CD4-positive, alpha-beta T cell treated with Interleukin-2 at 100 ng/mL for 4 hours (primary cell): ENCODE measurements at regions not wholly inside any gene's neighbourhood (a gene's known extent, or its start where the extent isn't known, plus 50 kb on each side); places are given as distances from the start of the nearest gene placed in this dataset.
"Not testable (repeated sequence)": the region's sequence is repeated elsewhere in the genome, so short reads cannot be mapped to it uniquely, and the experiment has no call there.

Experiments
- DNase-seq: peaks from one replicate; pipeline ENCODE4 v3.0.0-alpha.2; 2020; ENCODE audit warnings: low spot score

- DNase-seq, result no peak
Observed at GRCh38 chr1:59179673-59180072, 117.2 kb upstream of the FGGY start.

DNA sequence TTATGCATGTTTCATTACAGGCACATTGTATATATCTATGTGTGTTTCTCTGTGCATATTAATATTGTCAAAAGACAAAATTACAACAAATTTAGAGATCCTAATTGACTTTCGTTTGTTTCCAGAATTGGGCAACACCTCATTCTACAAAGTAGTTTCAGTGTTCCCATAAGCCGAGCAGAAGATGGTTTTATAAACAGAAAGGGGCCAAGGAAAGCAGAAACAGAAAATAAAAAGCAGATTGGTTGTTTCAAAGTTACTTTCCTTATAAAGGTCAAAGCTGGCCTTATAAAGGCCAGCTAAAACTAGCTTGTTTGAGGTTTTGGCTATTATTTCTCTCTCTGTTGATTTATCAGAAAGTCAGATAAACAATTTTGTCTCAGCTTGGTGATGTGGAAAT is 116.2 kb upstream of the FGGY start:
- no peak for DNase-seq

GRCh38 chr1:59183749-59184317 is 113.1 kb upstream of the FGGY start:
- no peak for DNase-seq

GRCh38 chr1:59184365-59184905 is 112.5 kb upstream of the FGGY start:
- no peak for DNase-seq

GRCh38 chr1:59185163-59185860 is 111.6 kb upstream of the FGGY start:
- DNase-seq, result no peak

DNA sequence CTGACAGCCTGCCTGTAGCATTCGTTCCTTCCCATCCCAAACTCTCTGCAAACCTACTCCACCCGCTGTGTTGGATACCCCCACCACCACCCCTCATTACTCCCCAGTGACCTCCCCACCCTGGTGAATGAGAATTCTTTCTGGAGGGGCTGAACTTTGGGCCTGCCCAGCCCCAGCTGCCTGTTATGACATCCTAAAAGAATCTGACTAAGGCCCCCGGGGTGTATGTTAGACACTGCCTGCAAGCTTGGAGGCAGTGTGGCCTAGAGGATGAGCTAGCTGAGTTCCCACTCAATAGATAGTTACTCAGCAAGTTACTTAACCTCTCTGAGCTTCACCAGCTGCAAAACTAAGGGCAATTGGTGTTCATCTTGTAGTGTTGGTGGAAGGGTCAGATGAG is 110.2 kb upstream of the FGGY start:
- DNase-seq, result no peak

DNA sequence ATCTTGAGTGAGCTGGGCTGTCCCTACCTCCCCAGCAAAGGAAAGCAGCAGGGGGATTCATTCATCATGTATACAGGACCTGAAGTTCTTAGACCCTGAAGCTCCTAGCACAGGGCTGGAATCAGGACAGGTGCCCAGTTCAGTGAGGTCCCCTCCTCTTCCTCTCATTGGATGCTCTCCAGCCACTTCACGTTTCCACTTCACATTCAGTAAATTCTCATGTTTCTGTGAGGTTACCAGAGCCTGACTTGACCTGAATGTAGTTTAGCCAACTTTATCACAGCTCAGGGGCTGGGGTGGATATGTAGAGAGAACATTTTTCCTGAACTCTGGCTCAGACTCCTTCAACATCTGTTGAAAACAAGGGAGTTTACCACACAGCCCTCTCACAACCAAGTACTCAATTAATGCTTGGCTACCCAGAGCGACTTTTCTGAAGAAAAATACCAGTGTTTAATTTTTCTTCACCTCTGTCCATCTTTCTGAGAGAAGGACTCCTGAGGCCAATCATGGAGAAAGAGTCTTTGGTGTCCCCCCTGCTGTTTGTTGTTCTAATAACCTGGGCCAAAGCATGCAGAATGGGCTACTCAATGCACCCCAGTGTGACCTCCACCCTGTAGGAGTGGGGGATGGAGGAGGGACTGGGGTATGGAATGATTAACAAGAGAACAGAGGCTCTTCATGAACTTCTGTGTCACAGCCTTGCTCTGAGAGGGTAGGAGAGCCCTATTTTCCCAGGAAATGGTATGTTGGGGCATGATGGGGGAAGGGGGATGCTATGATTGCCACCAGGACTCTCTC is 108.3 kb upstream of the FGGY start:
- no peak for DNase-seq

- no peak for DNase-seq
Observed at GRCh38 chr1:59193443-59194093, 103.3 kb upstream of the FGGY start.

- no peak for DNase-seq
Observed at GRCh38 chr1:59194621-59195020, 102.3 kb upstream of the FGGY start.

DNA sequence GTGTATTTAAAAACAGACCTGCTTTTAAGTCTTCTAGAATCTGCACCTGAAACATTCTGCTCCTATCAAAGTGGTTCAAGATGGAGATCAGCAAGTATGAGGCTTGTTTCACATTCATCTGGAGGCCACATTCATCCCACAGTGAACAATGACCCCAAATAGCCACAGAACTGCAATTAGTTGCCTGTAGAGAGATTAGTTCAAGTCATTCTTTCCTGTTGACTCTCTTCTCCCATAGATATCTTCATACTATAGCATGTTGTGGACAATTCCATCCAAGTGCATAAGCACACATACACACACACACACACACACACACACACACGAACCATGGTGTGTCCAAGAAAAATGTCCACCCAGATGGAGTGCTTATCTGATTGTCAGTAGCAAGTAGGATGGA is 101.7 kb upstream of the FGGY start:
- no peak for DNase-seq

DNA sequence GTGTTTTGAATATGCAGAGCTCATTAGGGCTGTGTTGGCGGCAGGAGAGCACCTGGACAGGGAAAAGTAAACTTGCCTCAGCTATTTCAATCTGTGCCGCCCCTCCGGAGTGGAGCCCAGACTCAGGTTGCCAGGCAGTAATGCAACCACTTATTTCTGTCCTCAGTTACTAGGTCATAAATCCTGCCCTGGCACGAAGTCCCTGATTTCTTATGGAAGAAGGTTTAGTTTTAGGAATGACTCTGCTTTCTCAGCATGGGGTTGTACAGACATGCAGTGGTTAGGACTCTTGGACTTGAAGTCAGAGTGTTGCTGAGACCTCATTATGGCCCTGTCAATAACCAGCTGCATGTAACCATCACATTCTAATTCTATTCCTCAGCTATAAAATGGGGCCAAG is 98.3 kb upstream of the FGGY start:
- no peak for DNase-seq

GRCh38 chr1:59199147-59199546 is 97.7 kb upstream of the FGGY start:
- no peak for DNase-seq

- no peak for DNase-seq
Observed at GRCh38 chr1:59199719-59200376, 97.0 kb upstream of the FGGY start.

- no peak for DNase-seq
Observed at GRCh38 chr1:59201341-59201740, 95.6 kb upstream of the FGGY start.

- no peak for DNase-seq
Observed at GRCh38 chr1:59202455-59202854, 94.4 kb upstream of the FGGY start.

DNA sequence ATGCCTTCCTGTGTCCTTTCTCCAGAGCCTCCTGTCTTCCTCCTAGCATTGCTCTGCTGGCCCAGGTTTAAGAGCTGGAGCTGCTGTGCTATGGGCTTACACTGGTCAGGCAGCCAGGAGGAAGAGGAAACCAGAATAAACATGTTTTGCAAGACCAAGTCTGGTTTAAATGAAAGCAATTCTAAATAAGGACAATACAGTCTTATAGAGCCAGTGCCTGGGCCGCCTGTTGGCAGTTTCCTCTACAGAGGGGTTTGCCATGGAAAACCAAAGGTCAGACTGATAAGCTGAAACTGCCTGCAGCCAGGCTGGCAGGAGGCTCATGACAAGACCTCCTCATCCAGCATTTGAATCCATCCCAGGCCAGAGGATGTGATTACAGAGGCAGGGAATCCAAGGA is 92.9 kb upstream of the FGGY start:
- no peak for DNase-seq

GRCh38 chr1:59206616-59207015 is 90.3 kb upstream of the FGGY start:
- not testable (repeated sequence) for DNase-seq

DNA sequence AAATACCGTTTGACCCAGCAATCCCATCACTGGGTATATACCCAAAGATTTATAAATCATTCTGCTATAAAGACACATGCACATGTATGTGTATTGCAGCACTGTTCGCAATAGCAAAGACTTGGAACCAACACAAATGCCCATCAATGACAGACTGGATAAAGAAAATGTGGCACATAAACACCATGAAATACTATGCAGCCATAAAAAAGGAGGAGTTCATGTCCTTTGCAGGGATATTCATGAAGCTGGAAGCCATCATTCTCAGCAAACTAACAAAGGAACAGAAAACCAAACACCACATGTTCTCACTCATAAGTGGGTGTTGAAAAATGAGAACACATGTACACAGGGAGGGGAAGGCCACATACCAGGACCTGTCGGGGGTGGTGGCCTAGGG is 86.5 kb upstream of the FGGY start:
- not testable (repeated sequence) for DNase-seq

DNA sequence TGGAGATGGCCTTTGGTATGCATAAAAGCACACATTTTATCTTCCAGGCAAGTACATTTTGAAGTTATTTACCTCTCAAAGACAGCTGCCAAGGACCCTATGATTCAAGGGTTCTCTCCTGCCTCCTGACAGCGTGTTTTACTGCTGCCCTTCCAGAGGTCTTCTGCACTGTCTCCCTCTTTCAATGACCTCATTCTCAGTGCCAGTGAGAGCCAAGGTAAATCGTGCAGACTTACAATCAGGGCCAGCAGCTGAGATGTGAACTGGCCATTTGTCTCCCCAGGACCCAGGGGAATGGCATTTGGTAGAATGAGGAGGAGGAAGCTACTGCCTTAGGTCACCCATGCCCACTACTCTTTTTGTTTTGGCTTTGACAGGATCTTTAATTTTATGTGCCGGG is 84.2 kb upstream of the FGGY start:
- no peak for DNase-seq

DNA sequence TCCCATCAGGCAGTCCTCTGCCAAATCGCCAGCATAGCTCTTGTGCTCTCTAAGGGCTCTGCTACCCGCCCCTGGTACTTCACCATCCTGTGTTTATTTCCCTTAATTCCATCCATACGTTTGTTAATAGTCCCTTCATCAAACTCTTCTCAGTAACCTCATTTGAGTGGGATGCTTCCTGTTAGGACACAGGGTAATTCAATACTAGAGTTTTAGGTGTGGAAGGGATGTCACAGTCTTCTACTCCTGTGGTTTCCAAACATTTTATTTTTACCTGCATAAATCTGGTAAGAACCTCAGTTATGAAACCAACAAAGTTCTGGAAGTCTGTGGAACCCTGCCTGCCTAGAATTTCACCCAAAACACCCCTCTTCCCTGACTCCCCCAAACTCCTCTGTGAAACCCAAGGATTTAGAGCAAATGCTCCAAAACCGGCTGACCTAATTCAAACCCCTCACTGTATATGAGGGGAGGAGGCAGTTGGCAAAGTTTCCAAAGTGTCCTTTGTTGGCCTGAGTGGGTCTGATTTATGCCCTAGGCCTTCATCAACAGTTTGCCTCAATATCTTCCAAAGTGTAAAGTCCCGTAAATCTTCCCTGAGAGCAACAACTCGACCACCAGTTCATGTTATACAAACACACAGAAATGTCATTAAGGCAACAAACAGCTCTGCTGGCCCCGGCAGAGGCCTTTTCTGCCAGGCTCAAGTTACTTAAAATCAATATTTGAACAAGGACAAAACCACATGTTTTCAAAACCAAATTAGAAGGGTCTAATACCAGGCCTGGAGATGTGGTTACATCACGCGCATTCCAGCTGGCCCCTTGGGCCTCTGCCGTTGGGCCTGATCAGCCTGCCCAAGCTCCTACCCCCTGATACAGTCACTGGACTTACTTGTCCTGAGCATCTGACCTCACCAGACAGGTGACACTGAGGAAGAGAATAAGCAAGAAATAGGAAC is 82.4 kb upstream of the FGGY start:
- DNase-seq, result no peak

GRCh38 chr1:59215766-59216291 is 81.1 kb upstream of the FGGY start:
- no peak for DNase-seq
